AG04449 (cell line): ENCODE measurements at regions not wholly inside any gene's neighbourhood (a gene's known extent, or its start where the extent isn't known, plus 50 kb on each side); places are given as distances from the start of the nearest gene placed in this dataset.

Source experiments
- CTCF ChIA-PET: fragments of 350-600 bp; formaldehyde crosslinking; extraction: SDS; loops from one replicate; lab custom pipeline; 2021; ENCODE audit warnings: antibody characterized with exemption; lab: Yijun Ruan, JAX
- POLR2A ChIA-PET: fragments of 400-600, 350-600 bp; formaldehyde crosslinking; extraction: SDS; loops from one replicate; lab custom pipeline; 2020; ENCODE audit warnings: antibody characterized with exemption, inconsistent platforms; lab: Yijun Ruan, JAX
- DNase-seq: peaks from one replicate; pipeline ENCODE4 v3.0.0-alpha.2; 2010; ENCODE audit warnings: low read depth, low spot score
- H3K4me3 ChIP-seq: 2 replicates; pipeline ENCODE4 v1.5.1; 2011; ENCODE audit warnings: low read depth, mild to moderate bottlenecking, control low read depth, low read length
- TF ChIP-seq, protein P1 (sequence below): IDR thresholded peaks from one replicate; pipeline ENCODE4 v1.5.1; 2011; ENCODE audit warnings: mild to moderate bottlenecking, moderate library complexity, low read length, control low read depth, inconsistent platforms; ENCODE audit not compliant: insufficient read depth; ENCODE audit errors: missing control alignments

DNA sequence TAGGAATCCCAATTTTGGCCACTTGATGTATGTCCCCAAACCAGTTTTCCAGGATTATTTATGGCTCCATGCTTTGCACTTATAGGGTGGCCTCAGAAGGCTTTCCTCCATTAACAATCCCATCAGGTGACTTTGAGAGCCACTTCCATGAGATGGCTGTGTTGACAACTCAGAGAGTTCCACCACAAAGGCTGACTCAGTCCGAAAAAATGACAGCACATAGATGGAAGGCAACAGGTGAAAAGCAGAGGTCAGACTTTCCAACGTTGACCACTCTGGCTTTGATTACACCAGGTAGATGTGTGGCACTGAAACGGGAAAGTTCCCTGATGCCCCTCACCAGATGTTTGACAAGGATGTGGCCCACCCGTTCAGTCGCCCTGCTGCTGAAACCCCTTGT lies 431.4 kb upstream of the TNP1 start:
- no peak overlapping the region for H3K4me3 ChIP-seq
- CTCF ChIA-PET = no interaction called here
- TF ChIP-seq, protein P1, sequence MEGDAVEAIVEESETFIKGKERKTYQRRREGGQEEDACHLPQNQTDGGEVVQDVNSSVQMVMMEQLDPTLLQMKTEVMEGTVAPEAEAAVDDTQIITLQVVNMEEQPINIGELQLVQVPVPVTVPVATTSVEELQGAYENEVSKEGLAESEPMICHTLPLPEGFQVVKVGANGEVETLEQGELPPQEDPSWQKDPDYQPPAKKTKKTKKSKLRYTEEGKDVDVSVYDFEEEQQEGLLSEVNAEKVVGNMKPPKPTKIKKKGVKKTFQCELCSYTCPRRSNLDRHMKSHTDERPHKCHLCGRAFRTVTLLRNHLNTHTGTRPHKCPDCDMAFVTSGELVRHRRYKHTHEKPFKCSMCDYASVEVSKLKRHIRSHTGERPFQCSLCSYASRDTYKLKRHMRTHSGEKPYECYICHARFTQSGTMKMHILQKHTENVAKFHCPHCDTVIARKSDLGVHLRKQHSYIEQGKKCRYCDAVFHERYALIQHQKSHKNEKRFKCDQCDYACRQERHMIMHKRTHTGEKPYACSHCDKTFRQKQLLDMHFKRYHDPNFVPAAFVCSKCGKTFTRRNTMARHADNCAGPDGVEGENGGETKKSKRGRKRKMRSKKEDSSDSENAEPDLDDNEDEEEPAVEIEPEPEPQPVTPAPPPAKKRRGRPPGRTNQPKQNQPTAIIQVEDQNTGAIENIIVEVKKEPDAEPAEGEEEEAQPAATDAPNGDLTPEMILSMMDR = no peak
- DNase-seq = no peak
- POLR2A ChIA-PET = no interaction called here

DNA sequence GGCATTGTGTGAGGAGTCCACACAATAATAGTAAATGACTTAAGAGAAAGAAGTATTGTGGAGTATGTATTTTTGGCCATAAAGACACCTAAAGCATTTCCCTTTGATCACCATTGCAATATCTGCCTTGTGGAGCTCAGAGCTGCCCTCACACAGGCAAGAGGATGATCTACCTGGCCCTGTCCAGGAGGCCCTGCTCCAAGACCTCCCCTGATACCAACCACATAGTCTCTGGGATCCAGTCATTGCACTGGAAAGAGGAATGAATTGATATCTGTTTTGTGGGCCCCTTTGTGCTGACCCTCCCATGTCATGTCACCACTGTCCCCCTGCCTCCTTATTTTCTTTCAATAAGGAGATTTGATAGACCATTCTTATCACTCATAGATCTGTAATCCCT lies 430.6 kb upstream of the TNP1 start:
- TF ChIP-seq, protein P1 = no peak
- ChIA-PET POLR2A (no interaction called here), CTCF (no interaction called here)
- DNase-seq = no peak
- H3K4me3 ChIP-seq = no peak overlapping the region

DNA sequence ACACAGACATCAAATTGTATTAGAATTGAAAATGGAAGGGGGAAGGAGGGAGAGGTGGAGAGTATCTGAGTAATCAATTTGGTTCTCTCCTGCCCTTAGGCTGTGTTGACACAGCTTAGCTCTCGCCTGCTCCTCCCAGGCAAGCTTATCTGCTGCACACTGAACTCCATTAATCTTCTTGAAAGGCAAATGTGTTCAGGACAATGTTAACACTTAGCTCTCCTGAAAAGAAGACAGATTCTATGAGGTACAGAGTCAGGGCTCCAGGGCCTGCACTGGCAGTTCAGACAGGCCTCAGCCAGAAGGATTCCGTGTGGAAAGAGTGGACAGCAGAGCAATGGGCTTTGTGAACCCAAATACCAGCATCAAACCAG lies 430.0 kb upstream of the TNP1 start:
- no peak for DNase-seq
- no peak overlapping the region for H3K4me3 ChIP-seq
- CTCF ChIA-PET = interaction anchor here (1.0 kb wide), 1 partner anchor 72 kb away, joined by 3 read pairs; no protein-coding TSS in a partner anchor
- TF ChIP-seq, protein P1 = no peak
- POLR2A ChIA-PET = no interaction called here

DNA sequence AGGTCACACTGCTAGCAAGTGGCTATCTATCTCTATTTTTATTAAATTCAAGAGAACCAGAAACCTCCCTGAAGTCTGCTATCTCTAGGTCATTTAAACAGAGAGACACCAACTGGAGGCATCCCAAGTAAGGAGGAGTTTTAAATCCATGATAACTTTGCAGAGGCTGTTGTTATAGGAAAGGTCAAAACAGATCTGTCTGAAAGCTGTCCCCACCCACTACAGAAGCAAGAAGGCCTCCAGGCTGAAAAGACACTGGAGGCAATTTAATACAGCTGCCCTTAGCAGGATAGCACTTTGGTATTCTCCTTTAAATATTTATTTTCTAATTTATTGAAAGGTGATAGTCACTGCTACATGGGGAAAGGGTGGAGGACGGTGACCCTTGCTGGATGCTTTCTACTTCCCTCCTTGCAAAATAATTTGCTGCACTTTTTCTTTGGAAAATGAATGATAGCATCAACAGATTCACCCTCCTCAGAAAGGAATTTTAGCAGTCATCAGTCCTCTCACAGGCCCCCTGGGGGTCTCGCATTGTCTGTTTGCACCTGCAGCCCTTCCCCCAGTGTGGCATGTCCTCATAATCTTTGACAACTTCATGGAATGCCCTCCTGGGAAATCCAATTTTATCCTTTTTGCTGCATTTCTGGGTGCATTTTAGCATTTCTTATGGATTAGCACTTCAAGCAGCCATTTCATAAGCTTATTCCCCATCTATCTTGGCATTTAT lies 429.5 kb upstream of the TNP1 start:
- DNase-seq = no peak
- ChIA-PET POLR2A (no interaction called here), CTCF (interaction anchor here (1.0 kb wide), 1 partner anchor 72 kb away, joined by 3 read pairs; no protein-coding TSS in a partner anchor)
- TF ChIP-seq, protein P1 = no peak
- no peak overlapping the region for H3K4me3 ChIP-seq

DNA sequence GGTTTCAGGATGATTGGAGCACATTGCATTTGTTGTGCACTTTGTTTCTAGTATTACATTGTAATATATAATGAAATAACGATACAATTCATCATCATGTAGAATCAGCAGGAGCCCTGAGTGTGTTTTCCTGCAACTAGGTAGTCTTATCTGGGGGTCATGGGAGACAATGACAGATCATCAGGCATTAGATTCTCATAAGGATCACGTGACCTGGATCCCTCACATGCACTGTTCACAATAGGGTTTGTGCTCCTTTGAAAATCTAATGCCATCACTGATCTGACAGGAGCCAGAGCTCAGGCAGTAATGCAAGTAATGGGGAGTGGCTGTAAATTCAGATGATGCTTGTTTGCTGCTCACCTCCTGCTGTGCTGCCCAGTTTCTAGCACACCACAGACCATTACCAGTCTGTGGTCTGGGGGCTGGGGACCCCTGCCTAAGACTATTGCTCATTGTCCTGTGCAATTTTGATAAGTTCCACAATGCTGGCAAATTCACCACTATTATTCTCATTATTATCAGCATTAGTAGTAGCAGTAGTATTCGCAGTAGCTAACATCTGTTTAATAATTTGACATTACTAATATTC lies 428.7 kb upstream of the TNP1 start:
- H3K4me3 ChIP-seq = no peak overlapping the region
- ChIA-PET CTCF (interaction anchor here (1.0 kb wide), 1 partner anchor 73 kb away, joined by 3 read pairs; no protein-coding TSS in a partner anchor), POLR2A (no interaction called here)
- no peak for DNase-seq
- TF ChIP-seq, protein P1 = no peak

DNA sequence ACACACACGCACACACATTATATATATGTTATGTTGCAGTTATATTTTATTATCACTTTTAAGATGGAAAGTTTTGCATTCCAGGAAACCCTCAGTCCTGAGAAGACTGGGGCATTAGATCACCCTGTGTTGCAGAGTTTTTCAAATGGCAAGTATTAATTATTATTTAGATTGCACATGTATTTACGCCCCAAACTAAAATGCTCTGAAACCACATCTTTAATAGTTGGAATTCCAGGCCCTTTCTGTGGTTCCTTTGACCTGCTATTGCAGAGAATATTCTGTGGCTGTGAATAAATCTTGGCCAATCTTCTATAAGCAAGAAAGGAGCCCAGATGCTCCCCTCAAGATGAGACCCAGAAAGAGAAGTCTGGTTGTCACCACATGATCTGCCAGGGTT lies 427.0 kb upstream of the TNP1 start:
- peak; percentile 77 for DNase-seq
- TF ChIP-seq, protein P1 = no peak
- CTCF ChIA-PET = interaction anchor here (1.3 kb wide), 1 partner anchor 120 kb away, joined by 5 read pairs; no protein-coding TSS in a partner anchor
- H3K4me3 ChIP-seq = no peak overlapping the region
- POLR2A ChIA-PET = interaction anchor here (0.8 kb wide), 1 partner anchor 10 kb away, joined by 3 read pairs; no protein-coding TSS in a partner anchor
